HEK293 (cell line): ENCODE measurements at regions not wholly inside any gene's neighbourhood (a gene's known extent, or its start where the extent isn't known, plus 50 kb on each side); places are given as distances from the start of the nearest gene placed in this dataset.

ENCODE experiments used
- HOXA7 ChIP-seq: sonication (generic); formaldehyde crosslinking; IDR thresholded peaks from 2 replicates; pipeline ENCODE4 v1.8.1; 2022; ENCODE audit warnings: missing genetic modification reagents, borderline replicate concordance
- ZBTB7A ChIP-seq: fragments of 450-650 bp; formaldehyde crosslinking; IDR thresholded peaks from 2 replicates; pipeline ENCODE4 v1.5.1; 2016; ENCODE audit warnings: low read depth, missing biosample characterization, missing genetic modification characterization
- ZNF26 ChIP-seq: fragments of 450-650 bp; formaldehyde crosslinking; IDR thresholded peaks from 2 replicates; pipeline ENCODE4 v1.5.1; 2016; ENCODE audit warnings: missing biosample characterization, missing genetic modification characterization

- TF ChIP-seq HOXA7 (CRISPR knock-in tag): no peak
- no peak for TF ChIP-seq ZNF26 (tag by site-specific recombination)
- no peak for TF ChIP-seq ZBTB7A (tag by site-specific recombination)
Measured at GRCh38 chr10:78215645-78216044, 182.0 kb downstream of the RPS24 start.
